ENCODE measurements at regions not wholly inside any gene's neighbourhood (a gene's known extent, or its start where the extent isn't known, plus 50 kb on each side); places are given as distances from the start of the nearest gene placed in this dataset.

DNA sequence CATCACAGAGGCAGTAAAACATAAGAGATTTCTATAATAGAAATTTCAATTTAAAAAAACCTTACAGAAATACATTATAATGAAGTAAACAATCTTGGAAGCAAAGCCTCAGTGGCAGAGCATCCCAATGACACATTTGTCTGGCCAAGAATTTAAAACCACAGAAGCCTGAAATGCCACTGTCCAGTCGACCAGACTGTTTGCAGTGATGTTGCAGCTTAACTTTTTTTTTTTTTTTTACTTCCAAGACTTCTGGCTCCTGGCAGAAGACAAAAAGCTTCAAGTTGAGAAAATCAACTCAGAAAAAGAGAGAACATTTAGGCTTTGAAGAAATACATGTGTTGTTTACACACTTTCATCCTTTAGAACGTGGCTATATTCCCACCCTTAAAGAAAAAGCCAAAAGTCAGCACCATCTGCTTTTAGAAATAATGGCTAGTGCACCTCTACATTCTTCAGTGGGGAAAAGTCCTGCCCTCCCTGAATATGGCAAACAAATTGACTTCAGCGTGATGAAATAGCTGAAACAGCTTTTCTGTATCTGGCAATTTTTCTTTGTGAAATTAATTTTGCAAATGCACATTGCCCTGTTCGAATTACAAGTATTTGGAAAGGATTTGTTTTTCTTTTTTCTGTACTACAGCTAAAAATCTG lies 205.5 kb upstream of the MON1B start:
- no peak for TF ChIP-seq POLR2A (IDR thresholded peaks at IDR 0.05; ENCODE audit: low read depth, low read length)
- no peak for TF ChIP-seq TAF1 (IDR thresholded peaks at IDR 0.05; ENCODE audit: borderline replicate concordance, low read depth, low read length)
- no peak for TF ChIP-seq POLR2AphosphoS5 (IDR thresholded peaks at IDR 0.05; ENCODE audit: low read depth, low read length)
